HG02642 (cell line): ENCODE measurements at regions not wholly inside any gene's neighbourhood (a gene's known extent, or its start where the extent isn't known, plus 50 kb on each side); places are given as distances from the start of the nearest gene placed in this dataset.

Experiments
- ATAC-seq: cut with Tn5 transposase; IDR thresholded peaks from one replicate; pipeline ENCODE4 v1.9.1; 2021; ENCODE audit warnings: mild to moderate bottlenecking; ENCODE audit not compliant: unreplicated experiment, poor library complexity

- no peak for ATAC-seq
These were observed 286.4 kb upstream of the ADARB2 start for GRCh38 chr10:2023687-2024086.

- ATAC-seq: no peak
These were observed 285.1 kb upstream of the ADARB2 start for GRCh38 chr10:2022401-2022800.

GRCh38 chr10:2020836-2021235, 283.5 kb upstream of the ADARB2 start:
- ATAC-seq: no peak

- no peak for ATAC-seq
These were observed 282.5 kb upstream of the ADARB2 start for GRCh38 chr10:2019803-2020202.

- no peak for ATAC-seq
These were observed 282.0 kb upstream of the ADARB2 start for GRCh38 chr10:2019281-2019680.

- ATAC-seq: no peak
These were observed 277.2 kb upstream of the ADARB2 start for GRCh38 chr10:2014541-2014940.

GRCh38 chr10:2012209-2012608, 274.9 kb upstream of the ADARB2 start:
- no peak for ATAC-seq

- ATAC-seq: no peak
These were observed 273.9 kb upstream of the ADARB2 start for GRCh38 chr10:2011106-2011716.

- ATAC-seq: no peak
These were observed 268.2 kb upstream of the ADARB2 start for GRCh38 chr10:2005546-2005945.

GRCh38 chr10:1992930-1993329, 255.6 kb upstream of the ADARB2 start:
- no peak for ATAC-seq

- ATAC-seq: no peak
These were observed 251.8 kb upstream of the ADARB2 start for GRCh38 chr10:1989090-1989489.

- ATAC-seq: no peak
These were observed 244.7 kb upstream of the ADARB2 start for GRCh38 chr10:1981976-1982375.

GRCh38 chr10:1980459-1980858, 243.1 kb upstream of the ADARB2 start:
- no peak for ATAC-seq

GRCh38 chr10:1978584-1978983, 241.3 kb upstream of the ADARB2 start:
- ATAC-seq: no peak

- ATAC-seq: no peak
These were observed 240.1 kb upstream of the ADARB2 start for GRCh38 chr10:1977461-1977860.

GRCh38 chr10:1972406-1972805, 235.1 kb upstream of the ADARB2 start:
- ATAC-seq: no peak

- no peak for ATAC-seq
These were observed 231.1 kb upstream of the ADARB2 start for GRCh38 chr10:1968257-1969033.

GRCh38 chr10:1966712-1967376, 229.5 kb upstream of the ADARB2 start:
- no peak for ATAC-seq

- ATAC-seq: no peak
These were observed 227.2 kb upstream of the ADARB2 start for GRCh38 chr10:1964476-1964875.

- ATAC-seq: no peak
These were observed 226.0 kb upstream of the ADARB2 start for GRCh38 chr10:1963341-1963740.

- ATAC-seq: no peak
These were observed 224.7 kb upstream of the ADARB2 start for GRCh38 chr10:1961989-1962388.

GRCh38 chr10:1960982-1961381, 223.7 kb upstream of the ADARB2 start:
- ATAC-seq: no peak
